ENCODE measurements at regions not wholly inside any gene's neighbourhood (a gene's known extent, or its start where the extent isn't known, plus 50 kb on each side); places are given as distances from the start of the nearest gene placed in this dataset.

GRCh38 chr3:153573481-153573880 lies 411.5 kb downstream of the RAP2B start:
- no peaks in the 10 kb centered on the region for H3K27me3 ChIP-seq
- H3K4me1 ChIP-seq, result no peaks in the 10 kb centered on the region
- no peak for DNase-seq (ENCODE audit: extremely low spot score)
- TF ChIP-seq EP300 (IDR thresholded peaks at IDR 0.05) (no peak), POLR2AphosphoS5 (IDR thresholded peaks at IDR 0.05) (no peak), POLR2A (IDR thresholded peaks at IDR 0.05; ENCODE audit: low read depth) (no peak), CTCF (IDR thresholded peaks at IDR 0.05) (no peak)
- H3K27ac ChIP-seq (replicated peaks in 1 of 4), result no peak overlapping the region
- no peaks in the 10 kb centered on the region for H3K36me3 ChIP-seq
- intact Hi-C loops (cut with DNase I), result no loop called here
- no peaks in the 10 kb centered on the region for H3K9me3 ChIP-seq
- no peak overlapping the region for H3K4me3 ChIP-seq
- 90% methylated on average over 2 of the region's 2 CpGs for WGBS

DNA sequence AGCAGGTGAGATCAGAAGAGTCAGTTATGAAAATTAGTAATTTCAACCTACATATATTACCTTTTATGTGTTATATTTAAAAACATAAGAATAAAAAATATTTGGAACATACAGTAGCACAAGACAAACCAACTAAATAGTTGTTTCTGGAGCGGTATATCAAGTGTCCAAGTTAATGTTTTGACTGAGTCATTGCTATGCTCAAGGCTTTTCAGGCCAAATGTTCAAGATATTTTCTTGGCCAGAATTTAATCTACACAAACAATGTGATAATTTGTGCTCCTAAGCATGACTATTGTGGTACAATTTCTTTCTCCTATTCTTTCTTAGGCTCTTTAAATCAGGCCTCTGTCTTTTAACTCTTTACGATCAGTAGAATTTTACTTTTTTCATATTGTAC lies 412.4 kb downstream of the RAP2B start:
- TF ChIP-seq POLR2A (IDR thresholded peaks at IDR 0.05; ENCODE audit: low read depth), result no peak
- no peak for TF ChIP-seq EP300 (IDR thresholded peaks at IDR 0.05)
- H3K4me1 ChIP-seq, result no peaks in the 10 kb centered on the region
- intact Hi-C loops (cut with DNase I), result no loop called here
- no peak for DNase-seq (ENCODE audit: extremely low spot score)
- H3K27ac ChIP-seq (replicated peaks in 1 of 4), result no peak overlapping the region
- H3K4me3 ChIP-seq, result no peak overlapping the region
- H3K27me3 ChIP-seq, result no peaks in the 10 kb centered on the region
- H3K9me3 ChIP-seq, result no peaks in the 10 kb centered on the region
- no peaks in the 10 kb centered on the region for H3K36me3 ChIP-seq
- WGBS, result 84% methylated on average over 2 of the region's 2 CpGs

DNA sequence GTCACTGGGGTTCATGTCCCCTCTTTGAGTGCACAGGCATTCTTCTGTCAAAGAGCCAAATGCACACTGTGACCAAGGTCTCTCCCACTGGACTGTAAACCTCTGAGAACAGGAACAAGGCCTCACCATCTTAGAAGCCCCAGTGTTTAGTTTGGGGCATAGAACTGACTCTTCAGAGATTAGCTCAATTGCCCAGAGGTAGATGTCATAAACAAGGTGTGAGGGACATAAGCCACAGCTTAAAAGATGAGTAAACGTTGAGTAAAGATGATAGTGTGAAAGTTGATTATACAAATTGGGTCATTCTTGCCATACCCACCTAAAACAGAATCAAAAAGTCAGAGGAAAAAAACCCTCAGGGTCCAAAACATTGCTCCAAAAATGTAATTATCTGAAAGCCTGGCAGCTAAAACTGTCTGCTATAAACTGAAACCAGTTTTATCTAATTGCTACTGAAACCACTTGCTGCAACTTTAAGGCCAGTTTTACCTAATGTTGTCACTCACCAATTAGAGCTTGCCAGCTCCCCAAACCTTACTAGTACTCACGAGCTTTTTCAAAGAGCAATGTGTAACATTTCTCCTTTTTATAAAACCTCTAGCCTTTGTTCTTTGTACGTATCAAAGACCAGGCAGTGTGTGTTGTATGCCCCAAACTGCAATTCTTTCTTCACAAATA lies 415.2 kb downstream of the RAP2B start:
- H3K4me1 ChIP-seq, result no peaks in the 10 kb centered on the region
- H3K9me3 ChIP-seq, result no peaks in the 10 kb centered on the region
- no peak overlapping the region for H3K4me3 ChIP-seq
- intact Hi-C loops (cut with DNase I), result no loop called here
- no peak for TF ChIP-seq EP300 (IDR thresholded peaks at IDR 0.05)
- no peak for TF ChIP-seq POLR2A (IDR thresholded peaks at IDR 0.05; ENCODE audit: low read depth)
- TF ChIP-seq CTCF (IDR thresholded peaks at IDR 0.05), result no peak
- TF ChIP-seq POLR2AphosphoS5 (IDR thresholded peaks at IDR 0.05), result no peak
- no peaks in the 10 kb centered on the region for H3K36me3 ChIP-seq
- no peak for DNase-seq (ENCODE audit: extremely low spot score)
- H3K27me3 ChIP-seq, result no peaks in the 10 kb centered on the region
- WGBS, result 76% methylated on average over 3 of the region's 3 CpGs
- no peak overlapping the region for H3K27ac ChIP-seq (replicated peaks in 1 of 4)

DNA sequence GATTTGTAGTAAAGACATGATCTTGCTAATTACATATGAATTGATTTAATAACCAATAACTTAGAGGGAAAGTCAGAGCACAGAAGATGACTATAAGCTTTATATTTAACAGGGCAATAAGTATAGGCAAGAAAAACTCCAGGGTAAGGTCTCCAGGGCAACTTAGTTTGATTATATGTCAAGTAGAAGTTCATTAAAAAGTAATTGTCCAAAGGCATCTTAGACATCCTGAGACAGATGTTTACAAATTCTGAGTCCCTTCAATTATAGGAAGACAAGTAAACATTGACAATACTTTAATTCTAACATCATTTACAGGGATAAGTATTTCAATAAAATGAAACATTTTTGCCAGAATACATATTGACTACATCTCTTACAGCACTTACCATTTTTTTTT lies 416.0 kb downstream of the RAP2B start:
- Histone ChIP-seq H3K27ac (replicated peaks in 1 of 4) (no peak overlapping the region), H3K36me3 (no peaks in the 10 kb centered on the region), H3K4me1 (no peaks in the 10 kb centered on the region), H3K9me3 (no peaks in the 10 kb centered on the region), H3K4me3 (no peak overlapping the region), H3K27me3 (no peaks in the 10 kb centered on the region)
- DNase-seq (ENCODE audit: extremely low spot score), result no peak
- intact Hi-C loops (cut with DNase I), result no loop called here
- TF ChIP-seq CTCF (IDR thresholded peaks at IDR 0.05), result no peak
- no peak for TF ChIP-seq POLR2AphosphoS5 (IDR thresholded peaks at IDR 0.05)
- TF ChIP-seq EP300 (IDR thresholded peaks at IDR 0.05), result no peak
- no peak for TF ChIP-seq POLR2A (IDR thresholded peaks at IDR 0.05; ENCODE audit: low read depth)

GRCh38 chr3:153590051-153590450 lies 428.0 kb downstream of the RAP2B start:
- Histone ChIP-seq H3K27ac (replicated peaks in 1 of 4) (no peak overlapping the region), H3K4me1 (peaks cover 0 to 2% (median under 1%) of the 10 kb centered on the region in 4 donors), H3K27me3 (no peaks in the 10 kb centered on the region), H3K9me3 (no peaks in the 10 kb centered on the region), H3K4me3 (no peak overlapping the region), H3K36me3 (no peaks in the 10 kb centered on the region)
- WGBS, result 88% methylated on average over 2 of the region's 2 CpGs
- DNase-seq (ENCODE audit: extremely low spot score), result no peak
- intact Hi-C loops (cut with DNase I), result loop anchor here (10.0 kb wide), 1 partner anchor 175 kb away; no protein-coding TSS in a partner anchor
- TF ChIP-seq CTCF (IDR thresholded peaks at IDR 0.05) (no peak), POLR2AphosphoS5 (IDR thresholded peaks at IDR 0.05) (no peak), POLR2A (IDR thresholded peaks at IDR 0.05; ENCODE audit: low read depth) (no peak), EP300 (IDR thresholded peaks at IDR 0.05) (no peak)

All from esophagus muscularis mucosa (tissue), 4 donors.